GM12878 (cell line): ENCODE measurements at regions not wholly inside any gene's neighbourhood (a gene's known extent, or its start where the extent isn't known, plus 50 kb on each side); places are given as distances from the start of the nearest gene placed in this dataset.

Experiments used
- ATAC-seq: fragments of 200-7000 bp; cut with Tn5 transposase; 3 replicates; pipeline ENCODE4 v1.9.1; 2020; ENCODE audit warnings: mild to moderate bottlenecking, moderate library complexity
- BruUV-seq: library from RNA; stranded (reverse); fragments of 400-500 nt; replicated peaks from 2 replicates; lab custom pipeline; 2021; lab: Mats Ljungman, UMichigan
- CTCF ChIA-PET: fragments of 300-600 bp; sonication (Branson Sonifier 250); formaldehyde crosslinking; extraction: SDS; loops from one replicate; lab custom pipeline; 2021; ENCODE audit warnings: inconsistent platforms; lab: Yijun Ruan, JAX
- POLR2A ChIA-PET: fragments of 350-600 bp; formaldehyde crosslinking; extraction: SDS; loops from one replicate; lab custom pipeline; 2021; ENCODE audit warnings: inconsistent platforms; lab: Charles Lee
- RAD21 ChIA-PET: fragments of 300-600 bp; sonication (Branson Sonifier 250); formaldehyde crosslinking; loops from one replicate; lab custom pipeline; 2023; ENCODE audit warnings: antibody characterized with exemption; ENCODE audit not compliant: unreplicated experiment; lab: Charles Lee
- SMC1A ChIA-PET: fragments of 300-600 bp; sonication (Branson Sonifier 250); formaldehyde crosslinking; loops from one replicate; lab custom pipeline; 2023; ENCODE audit not compliant: unreplicated experiment, uncharacterized antibody; lab: Charles Lee
- DNase-seq: peaks from one replicate; pipeline ENCODE4 v3.0.0-alpha.2; 2011; ENCODE audit warnings: low read depth, low spot score
- FAIRE-seq: peaks from 3 replicates; lab custom pipeline; 2011; peaks lifted over from hg19 to GRCh38; lab: Jason Lieb, UNC
- H2AFZ ChIP-seq: 2 replicates; pipeline ENCODE4 v1.6.0; 2011; ENCODE audit warnings: low read depth, low read length, control low read depth; ENCODE audit not compliant: control insufficient read depth
- H3K27ac ChIP-seq: 2 replicates; pipeline ENCODE4 v1.5.1; 2011; ENCODE audit warnings: control low read depth; ENCODE audit not compliant: control insufficient read depth, insufficient read depth
- H3K27me3 ChIP-seq, 2 experiments: replicated peaks in 1 of 2; 2 replicates each; pipeline versions ENCODE4 v1.6.0 to v1.6.1; 2011; ENCODE audit warnings: low read length in 1 of 2; ENCODE audit not compliant: control insufficient read depth in 2 of 2, insufficient read depth in 2 of 2
- H3K36me3 ChIP-seq, 2 experiments: 2 replicates each; pipeline ENCODE4 v1.5.1; 2011; ENCODE audit warnings: low read length in 1 of 2; ENCODE audit not compliant: control insufficient read depth in 2 of 2, insufficient read depth in 2 of 2
- H3K4me1 ChIP-seq: 2 replicates; pipeline ENCODE4 v1.6.1; 2011; ENCODE audit warnings: mild to moderate bottlenecking, low read length, moderate library complexity, mixed read lengths; ENCODE audit not compliant: control insufficient read depth, insufficient read depth
- H3K4me2 ChIP-seq: 2 replicates; pipeline ENCODE4 v1.6.0; 2011; ENCODE audit warnings: control low read depth; ENCODE audit not compliant: control insufficient read depth, insufficient read depth
- H3K4me3 ChIP-seq: fragments of 200-600 bp; sonication (generic); 2 replicates; pipeline ENCODE4 v1.5.1; 2016
- H3K79me2 ChIP-seq: 2 replicates; pipeline ENCODE4 v1.6.0; 2011; ENCODE audit warnings: low read length; ENCODE audit not compliant: control insufficient read depth, insufficient read depth
- H3K9ac ChIP-seq: 2 replicates; pipeline ENCODE4 v1.8.0; 2011; ENCODE audit warnings: low read length, control low read depth, mixed read lengths; ENCODE audit not compliant: control insufficient read depth, insufficient read depth
- H3K9me3 ChIP-seq: replicated peaks from 3 replicates; pipeline ENCODE4 v1.5.1; 2011; ENCODE audit warnings: mild to moderate bottlenecking, low read length; ENCODE audit not compliant: control insufficient read depth, insufficient read depth
- H4K20me1 ChIP-seq: 2 replicates; pipeline ENCODE4 v1.6.0; 2011; ENCODE audit not compliant: control insufficient read depth, insufficient read depth
- CEBPB ChIP-seq, 2 experiments: fragments of 150-350 bp in 1 of 2; IDR thresholded peaks; 2 replicates each; pipeline ENCODE4 v1.6.1; 2012 to 2014; ENCODE audit warnings: low read depth in 2 of 2, low read length in 2 of 2, borderline replicate concordance in 1 of 2, inconsistent platforms in 1 of 2
- NRF1 ChIP-seq: conservative IDR thresholded peaks from 2 replicates; pipeline ENCODE4 v1.6.1; 2011; ENCODE audit warnings: mild to moderate bottlenecking, low read depth, low read length, improper control_type of control experiment
- PAX8 ChIP-seq: fragments of 450-650 bp; IDR thresholded peaks from 2 replicates; pipeline ENCODE4 v1.6.1; 2017; ENCODE audit warnings: mild to moderate bottlenecking, moderate library complexity
- WGBS: methylation state at CpG from one replicate; pipeline ENCODE4 v1.1.6; 2016; ENCODE audit warnings: low lambda C conversion rate; ENCODE audit not compliant: insufficient replicate concordance, insufficient coverage; ENCODE audit errors: missing lambda C conversion rate; 5-methylcytosine and 5-hydroxymethylcytosine counted together
- in situ Hi-C: fragments of 300-500 bp; cut with MboI; formaldehyde crosslinking; loops from 9 replicates; pipeline ENCODE4 v1.14.3; 2018; ENCODE audit warnings: mixed read lengths
- intact Hi-C: fragments of 100-400 bp; cut with micrococcal nuclease; formaldehyde crosslinking; loops from one replicate; pipeline ENCODE4 v1.14.2; 2022; ENCODE audit not compliant: unreplicated experiment
- TF ChIP-seq, protein P1 (sequence below): fragments of 450-650 bp; IDR thresholded peaks from 2 replicates; pipeline ENCODE4 v1.6.1; 2017; ENCODE audit warnings: mild to moderate bottlenecking, moderate library complexity
- TF ChIP-seq, protein P2 (sequence below): fragments of 450-650 bp; IDR thresholded peaks from 2 replicates; pipeline ENCODE4 v1.6.1; 2018; ENCODE audit warnings: mild to moderate bottlenecking, low read depth, moderate library complexity; ENCODE audit not compliant: partially characterized antibody

GRCh38 chr2:128545085-128545484, 226.4 kb upstream of the HS6ST1 start:
- intact Hi-C loops: no loop called here

More at GRCh38 chr2:128545085-128545484, 226.4 kb upstream of the HS6ST1 start:
- H4K20me1 ChIP-seq: no peaks in the 10 kb centered on the region
- ChIA-PET RAD21 (no interaction called here), SMC1A (no interaction called here), POLR2A (no interaction called here), CTCF (no interaction called here)
- no peaks in the 10 kb centered on the region for H3K79me2 ChIP-seq
- H3K4me2 ChIP-seq: no peak overlapping the region
- no peak overlapping the region for H3K9ac ChIP-seq
- no peaks in the 10 kb centered on the region for H3K9me3 ChIP-seq
- FAIRE-seq (no peak), DNase-seq (no peak), ATAC-seq (no peak)
- 76% methylated on average over 4 of the region's 5 CpGs for WGBS
- H2AFZ ChIP-seq: no peak overlapping the region
- no peaks in the 10 kb centered on the region for H3K36me3 ChIP-seq
- no peaks in the 10 kb centered on the region; a peak in 1 of 4 replicates for H3K27me3 ChIP-seq
- in situ Hi-C loops: no loop called here
- no peak overlapping the region for H3K4me3 ChIP-seq
- no peak overlapping the region for H3K27ac ChIP-seq
- BruUV-seq: no TSS peak
- TF ChIP-seq PAX8: no peak
- TF ChIP-seq, protein P1, sequence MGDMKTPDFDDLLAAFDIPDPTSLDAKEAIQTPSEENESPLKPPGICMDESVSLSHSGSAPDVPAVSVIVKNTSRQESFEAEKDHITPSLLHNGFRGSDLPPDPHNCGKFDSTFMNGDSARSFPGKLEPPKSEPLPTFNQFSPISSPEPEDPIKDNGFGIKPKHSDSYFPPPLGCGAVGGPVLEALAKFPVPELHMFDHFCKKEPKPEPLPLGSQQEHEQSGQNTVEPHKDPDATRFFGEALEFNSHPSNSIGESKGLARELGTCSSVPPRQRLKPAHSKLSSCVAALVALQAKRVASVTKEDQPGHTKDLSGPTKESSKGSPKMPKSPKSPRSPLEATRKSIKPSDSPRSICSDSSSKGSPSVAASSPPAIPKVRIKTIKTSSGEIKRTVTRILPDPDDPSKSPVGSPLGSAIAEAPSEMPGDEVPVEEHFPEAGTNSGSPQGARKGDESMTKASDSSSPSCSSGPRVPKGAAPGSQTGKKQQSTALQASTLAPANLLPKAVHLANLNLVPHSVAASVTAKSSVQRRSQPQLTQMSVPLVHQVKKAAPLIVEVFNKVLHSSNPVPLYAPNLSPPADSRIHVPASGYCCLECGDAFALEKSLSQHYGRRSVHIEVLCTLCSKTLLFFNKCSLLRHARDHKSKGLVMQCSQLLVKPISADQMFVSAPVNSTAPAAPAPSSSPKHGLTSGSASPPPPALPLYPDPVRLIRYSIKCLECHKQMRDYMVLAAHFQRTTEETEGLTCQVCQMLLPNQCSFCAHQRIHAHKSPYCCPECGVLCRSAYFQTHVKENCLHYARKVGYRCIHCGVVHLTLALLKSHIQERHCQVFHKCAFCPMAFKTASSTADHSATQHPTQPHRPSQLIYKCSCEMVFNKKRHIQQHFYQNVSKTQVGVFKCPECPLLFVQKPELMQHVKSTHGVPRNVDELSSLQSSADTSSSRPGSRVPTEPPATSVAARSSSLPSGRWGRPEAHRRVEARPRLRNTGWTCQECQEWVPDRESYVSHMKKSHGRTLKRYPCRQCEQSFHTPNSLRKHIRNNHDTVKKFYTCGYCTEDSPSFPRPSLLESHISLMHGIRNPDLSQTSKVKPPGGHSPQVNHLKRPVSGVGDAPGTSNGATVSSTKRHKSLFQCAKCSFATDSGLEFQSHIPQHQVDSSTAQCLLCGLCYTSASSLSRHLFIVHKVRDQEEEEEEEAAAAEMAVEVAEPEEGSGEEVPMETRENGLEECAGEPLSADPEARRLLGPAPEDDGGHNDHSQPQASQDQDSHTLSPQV: no peak
- no peak for TF ChIP-seq CEBPB (IDR thresholded peaks at IDR 0.05; ENCODE audit: borderline replicate concordance in 1 of 2, low read depth in 2 of 2, low read length in 2 of 2)
- TF ChIP-seq, protein P2, sequence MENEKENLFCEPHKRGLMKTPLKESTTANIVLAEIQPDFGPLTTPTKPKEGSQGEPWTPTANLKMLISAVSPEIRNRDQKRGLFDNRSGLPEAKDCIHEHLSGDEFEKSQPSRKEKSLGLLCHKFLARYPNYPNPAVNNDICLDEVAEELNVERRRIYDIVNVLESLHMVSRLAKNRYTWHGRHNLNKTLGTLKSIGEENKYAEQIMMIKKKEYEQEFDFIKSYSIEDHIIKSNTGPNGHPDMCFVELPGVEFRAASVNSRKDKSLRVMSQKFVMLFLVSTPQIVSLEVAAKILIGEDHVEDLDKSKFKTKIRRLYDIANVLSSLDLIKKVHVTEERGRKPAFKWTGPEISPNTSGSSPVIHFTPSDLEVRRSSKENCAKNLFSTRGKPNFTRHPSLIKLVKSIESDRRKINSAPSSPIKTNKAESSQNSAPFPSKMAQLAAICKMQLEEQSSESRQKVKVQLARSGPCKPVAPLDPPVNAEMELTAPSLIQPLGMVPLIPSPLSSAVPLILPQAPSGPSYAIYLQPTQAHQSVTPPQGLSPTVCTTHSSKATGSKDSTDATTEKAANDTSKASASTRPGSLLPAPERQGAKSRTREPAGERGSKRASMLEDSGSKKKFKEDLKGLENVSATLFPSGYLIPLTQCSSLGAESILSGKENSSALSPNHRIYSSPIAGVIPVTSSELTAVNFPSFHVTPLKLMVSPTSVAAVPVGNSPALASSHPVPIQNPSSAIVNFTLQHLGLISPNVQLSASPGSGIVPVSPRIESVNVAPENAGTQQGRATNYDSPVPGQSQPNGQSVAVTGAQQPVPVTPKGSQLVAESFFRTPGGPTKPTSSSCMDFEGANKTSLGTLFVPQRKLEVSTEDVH: no peak
- TF ChIP-seq NRF1: no peak
- H3K4me1 ChIP-seq: no peaks in the 10 kb centered on the region
